ENCODE measurements at regions not wholly inside any gene's neighbourhood (a gene's known extent, or its start where the extent isn't known, plus 50 kb on each side); places are given as distances from the start of the nearest gene placed in this dataset.

- Mint-ChIP-seq H3K4me1 (ENCODE audit: low read depth, unreplicated experiment) (no peaks in the 10 kb centered on the region), H3K9me3 (ENCODE audit: unreplicated experiment) (no peaks in the 10 kb centered on the region), H3K27ac (ENCODE audit: unreplicated experiment) (no peak overlapping the region), H3K36me3 (ENCODE audit: insufficient read depth, unreplicated experiment) (no peaks in the 10 kb centered on the region), H3K27me3 (ENCODE audit: insufficient read depth, unreplicated experiment) (peaks cover 15% of the 10 kb centered on the region), H3K4me3 (ENCODE audit: unreplicated experiment) (no peak overlapping the region)
- TF ChIP-seq CTCF (IDR thresholded peaks at IDR 0.05; ENCODE audit: insufficient read depth in 1 of 2, low read depth in 1 of 2, low read length in 1 of 2, severe bottlenecking in 1 of 2, unreplicated experiment in 1 of 2) = no peak
- no TSS peak for BruUV-seq (replicated peaks)
- H3K27me3 ChIP-seq (replicated peaks; ENCODE audit: control insufficient read depth, insufficient read depth, low read length) = no peaks in the 10 kb centered on the region; the same call in 1 of the 2 replicates
- H3K9me3 ChIP-seq = no peaks in the 10 kb centered on the region
- POLR2A ChIA-PET = no interaction called here
- no peak overlapping the region for H3K4me3 ChIP-seq (ENCODE audit: low read depth, low read length)
- no peaks in the 10 kb centered on the region for H3K36me3 ChIP-seq (ENCODE audit: control insufficient read depth, insufficient read depth, low read length)
- intact Hi-C loops (cut with micrococcal nuclease; ENCODE audit: unreplicated experiment) = no loop called here
- CTCF ChIA-PET = no interaction called here
- DNase-seq = no peak
- no peaks in the 10 kb centered on the region for H3K4me1 ChIP-seq
Measured at GRCh38 chr1:208852911-208853310, 608.7 kb upstream of the PLXNA2 start.

- no peak overlapping the region for H3K27ac Mint-ChIP-seq (ENCODE audit: unreplicated experiment)
- ChIA-PET POLR2A (no interaction called here), CTCF (no interaction called here)
- H3K4me3 Mint-ChIP-seq (ENCODE audit: unreplicated experiment) = no peak overlapping the region
- no peak for TF ChIP-seq CTCF (IDR thresholded peaks at IDR 0.05; ENCODE audit: insufficient read depth in 1 of 2, low read depth in 1 of 2, low read length in 1 of 2, severe bottlenecking in 1 of 2, unreplicated experiment in 1 of 2)
- no peak for DNase-seq
- H3K36me3 Mint-ChIP-seq (ENCODE audit: insufficient read depth, unreplicated experiment) = no peaks in the 10 kb centered on the region
- Histone ChIP-seq H3K4me1 (no peaks in the 10 kb centered on the region), H3K9me3 (no peaks in the 10 kb centered on the region), H3K27me3 (replicated peaks; ENCODE audit: control insufficient read depth, insufficient read depth, low read length) (no peaks in the 10 kb centered on the region), H3K4me3 (ENCODE audit: low read depth, low read length) (no peak overlapping the region), H3K36me3 (ENCODE audit: control insufficient read depth, insufficient read depth, low read length) (no peaks in the 10 kb centered on the region)
- no TSS peak for BruUV-seq (replicated peaks)
- no peaks in the 10 kb centered on the region for H3K9me3 Mint-ChIP-seq (ENCODE audit: unreplicated experiment)
- intact Hi-C loops (cut with micrococcal nuclease; ENCODE audit: unreplicated experiment) = no loop called here
- H3K27me3 Mint-ChIP-seq (ENCODE audit: insufficient read depth, unreplicated experiment) = peaks cover 8% of the 10 kb centered on the region
- no peaks in the 10 kb centered on the region for H3K4me1 Mint-ChIP-seq (ENCODE audit: low read depth, unreplicated experiment)
Measured at GRCh38 chr1:208855403-208855802, 611.2 kb upstream of the PLXNA2 start.

- CTCF ChIA-PET = no interaction called here
- intact Hi-C loops (cut with micrococcal nuclease; ENCODE audit: unreplicated experiment) = no loop called here
- no TSS peak for BruUV-seq (replicated peaks)
- Mint-ChIP-seq H3K9me3 (ENCODE audit: unreplicated experiment) (no peaks in the 10 kb centered on the region), H3K27ac (ENCODE audit: unreplicated experiment) (no peak overlapping the region), H3K4me3 (ENCODE audit: unreplicated experiment) (no peak overlapping the region), H3K36me3 (ENCODE audit: insufficient read depth, unreplicated experiment) (no peaks in the 10 kb centered on the region), H3K4me1 (ENCODE audit: low read depth, unreplicated experiment) (no peaks in the 10 kb centered on the region), H3K27me3 (ENCODE audit: insufficient read depth, unreplicated experiment) (peaks cover 6% of the 10 kb centered on the region)
- H3K9me3 ChIP-seq = no peaks in the 10 kb centered on the region
- TF ChIP-seq CTCF (IDR thresholded peaks at IDR 0.05; ENCODE audit: insufficient read depth in 1 of 2, low read depth in 1 of 2, low read length in 1 of 2, severe bottlenecking in 1 of 2, unreplicated experiment in 1 of 2) = no peak
- DNase-seq = no peak
- POLR2A ChIA-PET = no interaction called here
- H3K4me3 ChIP-seq (ENCODE audit: low read depth, low read length) = no peak overlapping the region
- no peaks in the 10 kb centered on the region for H3K27me3 ChIP-seq (replicated peaks; ENCODE audit: control insufficient read depth, insufficient read depth, low read length)
- no peaks in the 10 kb centered on the region for H3K4me1 ChIP-seq
- no peaks in the 10 kb centered on the region for H3K36me3 ChIP-seq (ENCODE audit: control insufficient read depth, insufficient read depth, low read length)
Measured at GRCh38 chr1:208857465-208857864, 613.3 kb upstream of the PLXNA2 start.

Measured in Caco-2 (cell line).